ENCODE measurements at regions not wholly inside any gene's neighbourhood (a gene's known extent, or its start where the extent isn't known, plus 50 kb on each side); places are given as distances from the start of the nearest gene placed in this dataset.
"Not testable (repeated sequence)": the region's sequence is repeated elsewhere in the genome, so short reads cannot be mapped to it uniquely, and the experiment has no call there.

DNA sequence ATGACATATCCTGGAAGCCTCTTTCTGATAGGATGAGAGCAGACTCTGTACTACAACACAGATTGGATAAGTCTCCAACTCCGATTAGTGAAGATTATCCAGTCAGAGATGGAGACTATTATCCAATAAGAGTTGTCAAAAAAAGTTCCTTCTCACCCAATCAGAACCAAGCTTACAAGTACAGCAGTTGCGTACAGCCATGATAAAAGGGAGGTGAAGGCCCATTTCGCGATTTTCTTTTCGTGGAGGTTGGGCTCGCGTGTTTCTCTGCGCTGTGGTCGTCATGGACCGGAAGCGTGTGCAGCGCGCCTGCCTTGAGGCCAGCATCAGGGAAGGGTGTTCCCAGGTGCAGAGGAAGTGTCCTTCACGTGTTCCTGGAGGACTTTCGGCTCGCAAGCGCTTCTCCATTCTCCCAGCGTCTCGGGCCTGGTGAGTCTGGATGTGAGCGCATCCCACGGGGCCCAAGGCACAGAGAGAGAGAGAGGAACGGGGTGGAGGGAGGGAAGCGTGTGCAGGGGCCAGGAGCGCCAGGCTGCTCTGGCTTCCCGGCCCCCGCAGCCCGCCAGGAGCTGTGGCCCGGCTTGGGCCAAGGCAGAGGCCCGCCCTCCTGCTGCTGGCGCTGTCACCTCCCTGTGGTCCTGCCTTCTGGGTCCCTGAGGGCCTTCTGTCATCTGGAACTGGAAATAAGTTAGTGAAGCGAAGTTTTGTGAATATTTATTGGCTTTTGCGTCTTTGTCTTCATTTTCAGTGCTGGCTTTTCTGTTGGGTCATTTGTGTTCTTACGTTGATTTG, 53.9 kb downstream of the CDRT15L2 start:
- H3K4me3 Mint-ChIP-seq, H3K27me3 Mint-ChIP-seq: not testable (repeated sequence)

DNA sequence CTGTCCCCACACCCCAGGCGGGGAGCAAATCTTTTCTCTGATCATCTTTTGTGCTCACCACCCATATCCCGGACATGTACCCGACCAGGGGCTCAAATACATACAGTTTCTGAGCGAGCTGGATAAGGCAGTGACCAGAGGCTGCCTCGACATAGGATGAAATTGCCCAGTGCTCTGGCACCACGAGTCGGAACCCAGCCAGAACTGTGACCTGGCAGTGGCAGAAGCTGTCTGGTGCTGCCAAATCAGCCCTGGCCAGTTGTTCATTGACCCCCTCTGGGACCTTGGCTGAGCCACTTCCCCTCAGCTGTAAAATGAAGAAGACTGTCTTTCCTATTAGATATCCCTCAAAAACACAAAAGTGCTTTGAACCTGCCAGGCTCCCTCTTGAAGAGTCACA, 60.6 kb downstream of the CDRT15L2 start:
- H3K27me3 Mint-ChIP-seq; H3K36me3 Mint-ChIP-seq (ENCODE audit: low read depth); H3K9me3 ChIP-seq (ENCODE audit: control insufficient read depth, low read length, poor library complexity, severe bottlenecking); H3K4me3 Mint-ChIP-seq; H3K27ac Mint-ChIP-seq; H3K4me1 Mint-ChIP-seq; ATAC-seq; DNase-seq: not testable (repeated sequence)

More for the DNA sequence above, 53.9 kb downstream of the CDRT15L2 start:
- ATAC-seq; DNase-seq; H3K27ac Mint-ChIP-seq; H3K36me3 Mint-ChIP-seq (ENCODE audit: low read depth); H3K4me1 Mint-ChIP-seq; H3K9me3 ChIP-seq (ENCODE audit: control insufficient read depth, low read length, poor library complexity, severe bottlenecking): not testable (repeated sequence)

DNA sequence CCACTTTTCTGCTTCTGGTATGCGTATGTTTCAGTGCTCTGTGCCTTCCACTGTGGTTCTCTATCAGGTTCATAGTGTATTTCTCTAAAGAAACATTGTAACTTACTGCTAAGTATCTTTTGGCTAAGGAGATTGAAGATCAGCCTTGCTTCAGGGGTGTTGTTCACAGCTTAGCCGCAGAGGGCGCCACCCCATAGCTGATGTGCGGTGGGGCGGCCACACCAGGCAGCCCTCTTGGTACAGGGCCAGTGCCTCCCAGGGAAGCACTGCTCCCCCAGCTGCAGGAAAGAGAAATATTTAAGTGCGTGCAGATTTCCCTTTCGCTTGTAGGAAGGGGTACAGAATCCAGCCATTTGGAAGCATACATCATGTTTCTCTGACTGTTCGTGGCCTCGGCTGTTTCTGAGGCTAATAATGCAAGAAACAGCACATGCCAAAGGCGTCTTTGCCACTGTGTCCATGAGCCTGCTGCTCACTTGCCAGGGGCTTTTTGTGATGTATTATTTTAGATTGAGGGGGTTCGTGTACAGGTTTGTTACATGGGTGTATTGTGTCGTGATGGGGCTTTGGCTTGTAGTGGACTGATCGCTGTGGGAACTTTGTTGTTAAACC, 67.2 kb downstream of the CDRT15L2 start:
- H3K27ac Mint-ChIP-seq; H3K9me3 ChIP-seq (ENCODE audit: control insufficient read depth, low read length, poor library complexity, severe bottlenecking); H3K4me3 Mint-ChIP-seq; H3K4me1 Mint-ChIP-seq; H3K36me3 Mint-ChIP-seq (ENCODE audit: low read depth); DNase-seq: not testable (repeated sequence)
- peak; percentile 44 for ATAC-seq
- peaks cover 23% of the 10 kb centered on the region for H3K27me3 Mint-ChIP-seq

DNA sequence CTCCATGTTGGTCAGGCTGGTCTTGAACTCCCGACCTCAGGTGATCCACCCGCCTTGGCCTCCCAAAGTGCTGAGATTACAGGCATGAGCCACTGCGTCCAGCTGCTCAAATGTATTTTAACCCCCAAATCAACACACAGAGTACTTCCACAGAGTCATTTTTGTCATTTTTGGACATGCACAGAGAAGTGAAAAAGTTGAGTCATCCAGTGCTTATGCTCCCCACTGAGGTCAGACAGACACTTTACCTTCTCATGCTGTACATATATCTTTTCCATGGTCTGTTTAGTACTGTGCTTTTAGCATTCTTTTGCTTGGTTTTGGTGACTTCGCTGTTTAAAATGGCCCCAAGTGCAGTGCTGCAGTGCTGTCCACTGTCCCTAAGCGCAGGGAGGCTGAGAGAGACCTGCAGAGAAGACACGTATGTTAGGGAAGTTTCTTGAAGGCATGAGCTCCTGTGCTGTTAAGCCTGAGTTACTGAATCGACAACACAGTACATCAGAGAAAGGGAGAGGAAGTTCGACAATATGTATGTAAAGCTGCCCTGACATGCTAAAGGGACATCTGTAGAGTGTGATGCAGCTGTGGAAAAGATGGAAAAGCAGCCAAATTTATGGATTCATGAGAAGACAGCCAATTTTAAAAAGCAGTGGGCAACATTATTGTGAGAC, 69.7 kb downstream of the CDRT15L2 start:
- ATAC-seq; H3K36me3 Mint-ChIP-seq (ENCODE audit: low read depth); H3K27ac Mint-ChIP-seq; H3K4me3 Mint-ChIP-seq; H3K9me3 ChIP-seq (ENCODE audit: control insufficient read depth, low read length, poor library complexity, severe bottlenecking); H3K4me1 Mint-ChIP-seq; DNase-seq: not testable (repeated sequence)
- peaks cover 23% of the 10 kb centered on the region for H3K27me3 Mint-ChIP-seq

DNA sequence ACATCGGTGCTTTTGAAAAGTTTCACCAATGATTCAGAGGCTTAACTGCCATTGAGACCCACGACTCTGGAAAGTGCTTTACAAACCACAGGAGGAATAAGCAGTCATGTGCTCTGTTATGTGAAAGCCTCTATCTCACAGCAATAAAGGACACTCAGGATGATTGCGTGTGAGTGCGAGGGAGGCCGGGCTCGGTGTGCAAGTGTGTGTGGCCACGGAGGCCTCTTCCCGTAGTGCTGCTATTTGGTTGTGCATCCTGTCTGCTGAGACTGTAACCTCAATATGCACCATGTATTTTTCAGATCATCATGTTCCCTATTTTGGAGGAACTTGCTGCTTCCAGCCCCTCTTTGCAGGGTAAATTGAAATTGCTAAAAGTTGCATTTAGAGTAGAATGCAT, 71.5 kb downstream of the CDRT15L2 start:
- not testable (repeated sequence) for DNase-seq; ATAC-seq; H3K36me3 Mint-ChIP-seq (ENCODE audit: low read depth); H3K4me1 Mint-ChIP-seq; H3K9me3 ChIP-seq (ENCODE audit: control insufficient read depth, low read length, poor library complexity, severe bottlenecking); H3K4me3 Mint-ChIP-seq; H3K27ac Mint-ChIP-seq
- H3K27me3 Mint-ChIP-seq: peaks cover 23% of the 10 kb centered on the region

DNA sequence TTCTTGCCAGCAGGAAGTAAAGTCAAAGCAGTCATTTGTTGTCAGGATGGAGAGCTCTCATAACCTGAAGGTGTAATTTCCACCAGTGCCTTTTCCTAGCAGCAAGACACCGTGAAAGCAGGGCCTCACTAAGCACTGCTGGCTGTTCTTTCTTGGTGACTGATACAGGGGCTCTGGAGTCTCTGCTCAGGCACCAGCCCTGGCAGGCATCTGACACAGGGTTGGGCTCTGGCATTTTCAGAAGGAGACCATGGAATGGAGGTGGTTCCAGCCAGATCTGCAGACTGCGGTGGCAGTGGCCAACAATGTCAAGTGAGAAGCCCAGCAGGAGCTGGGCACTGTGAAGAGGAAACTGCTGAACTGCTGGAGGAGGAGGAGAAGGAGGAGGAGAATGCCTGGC, 72.2 kb downstream of the CDRT15L2 start:
- H3K27ac Mint-ChIP-seq; H3K36me3 Mint-ChIP-seq (ENCODE audit: low read depth); H3K4me1 Mint-ChIP-seq; DNase-seq; ATAC-seq; H3K4me3 Mint-ChIP-seq; H3K9me3 ChIP-seq (ENCODE audit: control insufficient read depth, low read length, poor library complexity, severe bottlenecking): not testable (repeated sequence)
- peaks cover 20% of the 10 kb centered on the region for H3K27me3 Mint-ChIP-seq

DNA sequence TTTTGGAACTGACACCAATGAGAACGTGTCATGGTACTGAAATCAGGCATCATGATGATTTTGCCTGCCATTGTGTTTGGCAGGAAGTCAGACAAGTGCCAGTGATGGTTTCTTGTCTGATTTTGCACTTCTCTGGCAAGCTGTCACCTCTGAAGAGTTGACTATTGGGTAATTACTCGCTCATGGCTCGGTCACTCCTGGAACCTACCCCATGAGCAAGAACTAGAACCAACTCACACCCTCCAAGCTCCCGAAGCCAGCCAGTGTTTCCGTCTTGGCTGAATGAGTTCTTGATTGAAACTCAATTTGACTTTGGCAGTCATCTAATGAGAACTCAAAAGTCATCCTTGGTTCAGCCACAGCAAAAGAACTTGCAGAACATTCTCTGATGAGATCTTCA, 73.9 kb downstream of the CDRT15L2 start:
- not testable (repeated sequence) for H3K4me1 Mint-ChIP-seq; H3K36me3 Mint-ChIP-seq (ENCODE audit: low read depth); H3K9me3 ChIP-seq (ENCODE audit: control insufficient read depth, low read length, poor library complexity, severe bottlenecking); H3K27ac Mint-ChIP-seq; DNase-seq; H3K4me3 Mint-ChIP-seq; ATAC-seq; H3K27me3 Mint-ChIP-seq

DNA sequence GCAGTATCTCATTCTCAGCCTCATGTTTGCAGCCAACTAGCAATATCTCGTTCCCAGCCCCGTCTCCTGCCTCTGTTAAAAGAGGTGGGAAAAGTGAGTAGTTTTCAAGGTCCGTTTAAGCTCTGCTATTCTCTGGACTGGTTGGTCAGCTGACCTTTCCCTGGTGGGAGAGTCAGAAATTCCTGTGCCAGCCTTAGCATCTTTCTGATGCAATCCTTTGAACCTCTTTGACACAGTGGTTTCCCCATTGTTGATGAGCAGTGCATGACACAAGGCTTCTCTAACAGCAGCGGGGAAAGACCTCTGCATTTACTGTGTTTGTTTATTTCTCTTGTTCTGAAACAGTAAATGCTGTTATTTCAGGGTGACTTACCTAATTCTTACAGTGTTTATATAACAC, 74.6 kb downstream of the CDRT15L2 start:
- H3K4me3 Mint-ChIP-seq; ATAC-seq; H3K9me3 ChIP-seq (ENCODE audit: control insufficient read depth, low read length, poor library complexity, severe bottlenecking); H3K4me1 Mint-ChIP-seq; H3K27me3 Mint-ChIP-seq; H3K27ac Mint-ChIP-seq; DNase-seq; H3K36me3 Mint-ChIP-seq (ENCODE audit: low read depth): not testable (repeated sequence)

DNA sequence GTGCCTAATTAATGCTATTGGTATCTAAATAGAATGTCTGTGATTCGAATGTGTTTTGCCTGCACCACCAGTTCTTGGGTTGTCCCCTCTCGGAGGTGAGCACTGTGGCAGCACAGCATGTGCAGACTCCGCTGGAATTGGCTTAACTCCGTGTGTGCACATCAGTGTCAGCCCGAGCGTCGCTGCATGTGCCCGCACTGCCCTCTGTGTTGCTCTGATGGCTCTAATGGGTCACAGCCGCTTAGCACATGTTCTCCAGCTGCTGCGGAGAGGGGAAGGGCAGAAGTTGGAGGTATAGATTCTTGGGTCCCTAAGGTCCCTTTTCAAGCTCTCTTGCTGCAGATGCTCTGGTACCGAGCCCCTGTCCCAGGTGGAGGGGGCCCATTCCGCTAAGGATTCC, 75.1 kb downstream of the CDRT15L2 start:
- not testable (repeated sequence) for H3K36me3 Mint-ChIP-seq (ENCODE audit: low read depth); H3K9me3 ChIP-seq (ENCODE audit: control insufficient read depth, low read length, poor library complexity, severe bottlenecking); H3K4me1 Mint-ChIP-seq; H3K27ac Mint-ChIP-seq; ATAC-seq; H3K27me3 Mint-ChIP-seq; DNase-seq; H3K4me3 Mint-ChIP-seq

DNA sequence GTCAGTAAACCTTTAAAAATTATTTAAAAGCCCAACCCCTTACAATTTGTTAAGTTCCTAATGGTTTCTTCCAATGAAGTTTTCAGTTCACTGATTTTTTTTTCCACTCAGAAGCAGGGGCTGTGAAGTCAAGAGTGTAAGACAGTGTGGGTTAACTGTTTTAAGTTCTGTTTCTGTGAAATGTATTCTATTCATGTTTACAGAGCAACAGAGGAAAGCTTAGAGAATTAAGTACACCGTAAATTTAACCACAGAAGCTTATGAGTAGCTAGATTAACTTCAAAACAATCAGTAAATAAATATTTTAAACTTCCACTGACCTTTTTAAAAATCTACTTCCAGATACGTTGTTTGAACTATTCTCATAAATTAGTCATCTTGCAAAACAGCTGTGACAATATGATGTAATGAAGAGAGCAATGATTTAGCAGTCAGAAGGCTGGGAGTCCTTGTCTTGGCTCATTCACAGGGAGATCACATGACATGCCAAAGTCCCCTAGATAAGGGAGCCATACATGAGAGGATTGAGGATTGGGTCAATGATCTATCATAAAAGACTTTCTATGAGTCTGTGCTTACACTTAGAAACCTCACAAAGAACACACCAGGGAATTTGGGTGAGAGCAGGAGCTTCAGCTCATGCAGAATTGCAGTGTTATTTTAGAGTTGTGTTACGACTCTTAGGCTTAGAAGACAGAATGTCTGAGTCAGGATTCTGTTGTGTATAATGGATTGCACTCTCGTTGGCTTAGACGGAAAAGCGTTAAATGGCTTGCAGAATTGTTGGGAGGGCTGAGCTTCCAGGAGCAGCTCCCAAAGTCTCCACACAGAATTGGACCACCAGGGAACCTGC, 85.8 kb downstream of the CDRT15L2 start:
- ATAC-seq; H3K4me1 Mint-ChIP-seq; H3K9me3 ChIP-seq (ENCODE audit: control insufficient read depth, low read length, poor library complexity, severe bottlenecking); H3K4me3 Mint-ChIP-seq; H3K27me3 Mint-ChIP-seq; H3K36me3 Mint-ChIP-seq (ENCODE audit: low read depth); DNase-seq; H3K27ac Mint-ChIP-seq: not testable (repeated sequence)

DNA sequence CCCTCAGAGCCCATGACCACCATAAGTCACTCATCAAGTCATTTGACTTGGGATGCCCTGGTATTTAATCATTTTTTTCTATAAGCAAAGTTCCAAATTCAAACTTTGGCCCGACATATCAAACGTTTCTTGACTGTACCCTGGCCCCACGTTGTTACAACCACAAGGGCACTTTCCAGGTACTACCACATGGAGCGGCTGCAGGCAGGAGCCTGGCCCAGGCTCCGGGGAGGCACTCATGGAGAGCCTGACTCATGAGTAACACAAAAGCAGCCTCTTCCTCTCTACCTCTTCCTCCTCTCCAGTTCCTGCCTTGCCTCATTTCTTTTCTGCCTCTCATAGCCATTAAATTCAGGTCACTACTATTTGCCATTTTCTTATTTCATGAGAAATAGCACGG, 87.2 kb downstream of the CDRT15L2 start:
- not testable (repeated sequence) for H3K27me3 Mint-ChIP-seq; H3K9me3 ChIP-seq (ENCODE audit: control insufficient read depth, low read length, poor library complexity, severe bottlenecking); H3K27ac Mint-ChIP-seq; H3K36me3 Mint-ChIP-seq (ENCODE audit: low read depth); H3K4me3 Mint-ChIP-seq; DNase-seq; H3K4me1 Mint-ChIP-seq
- peak; percentile 46 for ATAC-seq

DNA sequence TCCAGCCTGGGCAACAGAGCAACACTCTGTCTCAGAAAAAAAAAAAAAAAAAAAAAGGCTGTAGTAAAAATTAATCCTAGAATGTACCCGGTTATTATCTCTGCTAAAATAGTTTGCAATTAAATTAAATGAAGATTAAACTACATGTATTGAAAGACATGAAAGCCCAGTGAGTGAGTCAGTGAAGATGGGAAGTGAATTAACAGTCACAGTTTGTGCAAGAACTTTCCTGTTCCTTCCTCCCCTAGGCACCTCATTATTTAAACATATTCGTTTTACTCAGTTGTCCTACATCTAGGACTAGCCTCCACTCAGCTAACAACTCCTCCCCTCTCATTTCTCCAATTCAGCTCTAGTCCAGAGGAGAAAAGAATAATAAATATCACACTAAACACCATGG, 88.2 kb downstream of the CDRT15L2 start:
- not testable (repeated sequence) for DNase-seq; H3K9me3 ChIP-seq (ENCODE audit: control insufficient read depth, low read length, poor library complexity, severe bottlenecking); H3K27ac Mint-ChIP-seq; H3K27me3 Mint-ChIP-seq; ATAC-seq; H3K36me3 Mint-ChIP-seq (ENCODE audit: low read depth); H3K4me3 Mint-ChIP-seq; H3K4me1 Mint-ChIP-seq

DNA sequence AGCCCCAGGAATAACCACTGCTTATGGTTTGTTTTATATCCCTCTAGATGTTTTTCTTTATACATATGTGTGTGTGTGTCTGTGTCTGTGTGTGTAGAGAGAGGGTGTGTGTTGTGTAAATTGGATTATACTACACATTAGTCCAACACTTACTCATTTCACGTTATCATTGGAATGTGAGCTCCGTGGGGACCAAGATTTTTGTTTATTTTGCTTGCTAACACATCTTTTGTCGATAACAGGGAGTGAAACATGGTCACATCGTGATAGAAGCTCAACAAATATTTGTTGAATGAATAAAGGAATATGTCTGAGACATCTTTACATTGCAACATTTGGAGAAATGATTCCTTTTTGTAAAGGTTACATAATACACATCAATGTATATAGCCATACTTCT, 88.8 kb downstream of the CDRT15L2 start:
- H3K4me1 Mint-ChIP-seq; ATAC-seq; H3K9me3 ChIP-seq (ENCODE audit: control insufficient read depth, low read length, poor library complexity, severe bottlenecking); DNase-seq; H3K27ac Mint-ChIP-seq; H3K27me3 Mint-ChIP-seq; H3K4me3 Mint-ChIP-seq; H3K36me3 Mint-ChIP-seq (ENCODE audit: low read depth): not testable (repeated sequence)

Measured in T-helper 17 cell (primary cell).